Panc1 (cell line): ENCODE measurements at regions not wholly inside any gene's neighbourhood (a gene's known extent, or its start where the extent isn't known, plus 50 kb on each side); places are given as distances from the start of the nearest gene placed in this dataset.

Source experiments
- CTCF ChIP-seq: fragments of 450-650 bp; IDR thresholded peaks from 2 replicates; pipeline ENCODE4 v1.5.1; 2017; ENCODE audit warnings: mild to moderate bottlenecking
- POLR2AphosphoS5 ChIP-seq: IDR thresholded peaks from 2 replicates; pipeline ENCODE4 v1.6.1; 2012; ENCODE audit warnings: mild to moderate bottlenecking, low read depth, low read length, moderate library complexity
- REST ChIP-seq, 2 experiments: IDR thresholded peaks; 2 replicates each; pipeline ENCODE4 v1.6.1; 2011 to 2012; ENCODE audit warnings: low read depth in 2 of 2, control low read depth in 1 of 2, low read length in 1 of 2, mild to moderate bottlenecking in 1 of 2, moderate library complexity in 1 of 2; ENCODE audit not compliant: insufficient read depth in 1 of 2
- SIN3A ChIP-seq: IDR thresholded peaks from 2 replicates; pipeline ENCODE4 v1.6.1; 2012; ENCODE audit warnings: low read depth, mild to moderate bottlenecking, low read length, moderate library complexity, borderline replicate concordance; ENCODE audit not compliant: insufficient read depth
- TCF7L2 ChIP-seq: IDR thresholded peaks from 2 replicates; pipeline ENCODE4 v1.6.1; 2011; ENCODE audit warnings: mild to moderate bottlenecking, low read depth, low read length, inconsistent platforms

DNA sequence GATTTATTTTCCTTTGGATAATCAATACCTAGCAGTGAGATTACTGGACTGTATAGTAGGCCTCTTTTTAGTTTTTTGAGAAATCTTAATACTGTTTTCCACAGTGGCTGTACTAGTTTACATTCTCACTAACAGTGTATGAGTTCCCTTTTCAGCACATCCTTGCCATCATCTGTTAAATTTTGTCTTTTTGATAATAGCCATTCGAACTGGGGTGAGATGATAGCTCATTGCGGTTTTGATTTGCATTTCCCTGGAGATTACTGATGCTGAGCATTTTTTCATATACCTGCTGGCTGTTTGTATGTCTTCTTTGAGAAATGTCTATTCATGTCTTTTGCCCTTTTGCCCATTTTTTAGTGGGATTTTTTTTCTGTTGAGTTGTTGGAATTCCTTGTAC, 210.8 kb downstream of the CGGBP1 start:
- TF ChIP-seq CTCF = no peak
- TF ChIP-seq REST (IDR thresholded peaks at IDR 0.05; ENCODE audit: insufficient read depth in 1 of 2, low read depth in 2 of 2, low read length in 1 of 2) = no peak
- no peak for TF ChIP-seq POLR2AphosphoS5
- no peak for TF ChIP-seq SIN3A
- no peak for TF ChIP-seq TCF7L2
